Caki2 (cell line): ENCODE measurements at regions not wholly inside any gene's neighbourhood (a gene's known extent, or its start where the extent isn't known, plus 50 kb on each side); places are given as distances from the start of the nearest gene placed in this dataset.
"Not testable (repeated sequence)": the region's sequence is repeated elsewhere in the genome, so short reads cannot be mapped to it uniquely, and the experiment has no call there.

Experiments
- DNase-seq: peaks from one replicate; pipeline ENCODE4 v3.0.0-alpha.2; 2015; ENCODE audit warnings: low read depth
- in situ Hi-C: cut with HindIII; loops from 2 replicates; pipeline ENCODE4 v1.10.0; 2016; ENCODE audit warnings: low sequenced_read_pairs, low pct_unique_long_range_greater_than_20kb, mixed read lengths

- DNase-seq, result no peak
- in situ Hi-C loops, result no loop called here
Observed at GRCh38 chr14:42554091-42554490, 947.4 kb downstream of the LRFN5 start.

- in situ Hi-C loops, result no loop called here
Observed at GRCh38 chr14:42550310-42550709, 943.6 kb downstream of the LRFN5 start.

GRCh38 chr14:42548349-42548748 is 941.7 kb downstream of the LRFN5 start:
- in situ Hi-C loops, result no loop called here

More at GRCh38 chr14:42550310-42550709, 943.6 kb downstream of the LRFN5 start:
- DNase-seq, result no peak

GRCh38 chr14:42545636-42546035 is 939.0 kb downstream of the LRFN5 start:
- no peak for DNase-seq
- in situ Hi-C loops, result no loop called here

More at GRCh38 chr14:42548349-42548748, 941.7 kb downstream of the LRFN5 start:
- DNase-seq, result no peak

- DNase-seq, result no peak
- in situ Hi-C loops, result no loop called here
Observed at GRCh38 chr14:42541535-42542001, 934.9 kb downstream of the LRFN5 start.

GRCh38 chr14:42535397-42535796 is 928.7 kb downstream of the LRFN5 start:
- no peak for DNase-seq
- in situ Hi-C loops, result no loop called here

GRCh38 chr14:42533476-42533875 is 926.8 kb downstream of the LRFN5 start:
- in situ Hi-C loops, result no loop called here
- no peak for DNase-seq

GRCh38 chr14:42532194-42532593 is 925.5 kb downstream of the LRFN5 start:
- in situ Hi-C loops, result no loop called here
- DNase-seq, result no peak

GRCh38 chr14:42527141-42527540 is 920.5 kb downstream of the LRFN5 start:
- in situ Hi-C loops, result no loop called here
- no peak for DNase-seq

GRCh38 chr14:42523666-42524065 is 917.0 kb downstream of the LRFN5 start:
- no peak for DNase-seq

GRCh38 chr14:42517806-42518500 is 911.3 kb downstream of the LRFN5 start:
- in situ Hi-C loops, result no loop called here
- DNase-seq, result no peak

More at GRCh38 chr14:42523666-42524065, 917.0 kb downstream of the LRFN5 start:
- in situ Hi-C loops, result no loop called here

GRCh38 chr14:42513837-42514236 is 907.2 kb downstream of the LRFN5 start:
- in situ Hi-C loops, result no loop called here
- no peak for DNase-seq

- no peak for DNase-seq
- in situ Hi-C loops, result no loop called here
Observed at GRCh38 chr14:42510071-42510470, 903.4 kb downstream of the LRFN5 start.

- in situ Hi-C loops, result no loop called here
Observed at GRCh38 chr14:42508209-42508946, 901.7 kb downstream of the LRFN5 start.

GRCh38 chr14:42504433-42504832 is 897.8 kb downstream of the LRFN5 start:
- in situ Hi-C loops, result no loop called here
- DNase-seq, result no peak

More at GRCh38 chr14:42508209-42508946, 901.7 kb downstream of the LRFN5 start:
- DNase-seq, result no peak

GRCh38 chr14:42499137-42499536 is 892.5 kb downstream of the LRFN5 start:
- DNase-seq, result no peak
- in situ Hi-C loops, result no loop called here

- in situ Hi-C loops, result no loop called here
- DNase-seq, result no peak
Observed at GRCh38 chr14:42490536-42490935, 883.9 kb downstream of the LRFN5 start.

- in situ Hi-C loops, result no loop called here
- no peak for DNase-seq
Observed at GRCh38 chr14:42488965-42489364, 882.3 kb downstream of the LRFN5 start.

GRCh38 chr14:42482345-42482971 is 875.8 kb downstream of the LRFN5 start:
- in situ Hi-C loops, DNase-seq: not testable (repeated sequence)
